ENCODE measurements at regions not wholly inside any gene's neighbourhood (a gene's known extent, or its start where the extent isn't known, plus 50 kb on each side); places are given as distances from the start of the nearest gene placed in this dataset.
"Not testable (repeated sequence)": the region's sequence is repeated elsewhere in the genome, so short reads cannot be mapped to it uniquely, and the experiment has no call there.

DNA sequence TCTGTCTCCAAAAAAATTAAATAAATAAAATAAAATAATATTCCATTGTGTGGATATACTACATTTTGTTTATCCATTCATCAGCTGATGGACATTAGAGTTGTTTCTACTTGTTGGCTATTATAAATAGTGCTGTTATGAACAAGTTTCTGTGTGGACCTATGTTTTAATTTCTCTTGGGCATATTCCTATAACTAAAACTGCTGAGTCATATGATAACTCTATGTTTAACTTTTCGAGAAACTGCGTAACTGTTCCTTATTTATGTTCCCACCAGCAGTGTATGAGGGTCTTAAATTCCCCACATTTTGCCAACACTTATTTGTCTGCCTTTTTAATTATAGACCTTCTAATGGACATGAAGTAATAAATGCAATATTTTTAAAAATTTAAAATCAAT, 80.0 kb upstream of the XIST start:
- no peak for DNase-seq (ENCODE audit: low spot score in 2 of 2)
- Mint-ChIP-seq H3K4me3 (no peak overlapping the region), H3K9me3 (no peaks in the 10 kb centered on the region), H3K27ac (no peak overlapping the region), H3K36me3 (no peaks in the 10 kb centered on the region), H3K27me3 (no peaks in the 10 kb centered on the region), H3K4me1 (no peaks in the 10 kb centered on the region)
- ATAC-seq (ENCODE audit: low read depth): no peak

GRCh38 chrX:73930300-73930699, 77.8 kb upstream of the XIST start:
- Mint-ChIP-seq H3K36me3 (no peaks in the 10 kb centered on the region), H3K27me3 (no peaks in the 10 kb centered on the region), H3K27ac (no peak overlapping the region), H3K4me3 (no peak overlapping the region), H3K4me1 (no peaks in the 10 kb centered on the region), H3K9me3 (no peaks in the 10 kb centered on the region)
- DNase-seq (ENCODE audit: low spot score in 2 of 2) (no peak), ATAC-seq (ENCODE audit: low read depth) (no peak)

GRCh38 chrX:73922856-73923455, 70.4 kb upstream of the XIST start:
- DNase-seq (ENCODE audit: low spot score in 2 of 2) (no peak), ATAC-seq (ENCODE audit: low read depth) (no peak)
- H3K27ac Mint-ChIP-seq: no peak overlapping the region
- H3K4me3 Mint-ChIP-seq: no peak overlapping the region
- H3K36me3 Mint-ChIP-seq: no peaks in the 10 kb centered on the region
- H3K27me3 Mint-ChIP-seq: no peaks in the 10 kb centered on the region
- no peaks in the 10 kb centered on the region for H3K9me3 Mint-ChIP-seq
- no peaks in the 10 kb centered on the region for H3K4me1 Mint-ChIP-seq

DNA sequence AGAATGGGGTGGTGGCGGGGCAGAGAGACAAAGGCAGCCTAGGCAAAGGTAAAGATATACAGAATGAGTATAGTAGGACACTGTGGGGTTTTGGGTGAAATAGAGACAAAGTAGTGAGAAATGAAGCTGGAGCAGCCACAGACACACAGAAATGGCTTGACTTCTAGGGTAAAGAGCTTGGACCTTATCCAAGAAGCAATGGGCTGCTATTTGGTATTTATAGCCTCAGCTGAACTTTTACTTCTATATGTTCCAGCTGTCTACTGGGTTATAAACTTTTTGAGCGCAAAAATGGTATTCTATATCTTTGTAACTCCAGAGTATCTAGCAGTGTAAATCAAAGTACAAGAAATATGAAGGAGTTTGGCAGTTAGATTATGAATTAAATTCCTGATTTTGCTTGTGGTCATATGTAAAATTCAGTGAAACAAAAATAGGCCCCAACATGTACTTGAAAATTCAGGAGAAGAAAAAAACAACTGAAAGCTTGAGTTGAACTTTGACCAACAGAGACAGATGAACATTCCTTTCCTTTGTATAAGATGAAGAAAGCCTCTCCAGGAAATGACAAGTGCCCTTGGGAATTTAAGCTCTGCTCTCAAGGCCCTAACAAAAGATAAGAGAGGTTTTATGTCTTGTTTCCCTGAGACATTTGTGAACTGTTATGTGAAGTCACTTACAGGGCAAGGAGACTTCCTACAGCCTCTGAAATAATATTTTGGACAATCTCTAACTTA, 64.6 kb upstream of the XIST start:
- H3K27ac Mint-ChIP-seq: no peak overlapping the region
- no peak for DNase-seq (ENCODE audit: low spot score in 2 of 2)

GRCh38 chrX:73916489-73916888, 64.0 kb upstream of the XIST start:
- H3K9me3 Mint-ChIP-seq: no peaks in the 10 kb centered on the region
- no peak overlapping the region for H3K27ac Mint-ChIP-seq
- H3K36me3 Mint-ChIP-seq: no peaks in the 10 kb centered on the region
- no peaks in the 10 kb centered on the region for H3K4me1 Mint-ChIP-seq
- DNase-seq (ENCODE audit: low spot score in 2 of 2) (no peak), ATAC-seq (ENCODE audit: low read depth) (no peak)
- peaks cover under 1% of the 10 kb centered on the region for H3K27me3 Mint-ChIP-seq
- H3K4me3 Mint-ChIP-seq: no peak overlapping the region

More for the DNA sequence above, 64.6 kb upstream of the XIST start:
- Mint-ChIP-seq H3K4me3 (no peak overlapping the region), H3K36me3 (no peaks in the 10 kb centered on the region), H3K27me3 (no peaks in the 10 kb centered on the region), H3K9me3 (no peaks in the 10 kb centered on the region), H3K4me1 (no peaks in the 10 kb centered on the region)
- ATAC-seq (ENCODE audit: low read depth): no peak

DNA sequence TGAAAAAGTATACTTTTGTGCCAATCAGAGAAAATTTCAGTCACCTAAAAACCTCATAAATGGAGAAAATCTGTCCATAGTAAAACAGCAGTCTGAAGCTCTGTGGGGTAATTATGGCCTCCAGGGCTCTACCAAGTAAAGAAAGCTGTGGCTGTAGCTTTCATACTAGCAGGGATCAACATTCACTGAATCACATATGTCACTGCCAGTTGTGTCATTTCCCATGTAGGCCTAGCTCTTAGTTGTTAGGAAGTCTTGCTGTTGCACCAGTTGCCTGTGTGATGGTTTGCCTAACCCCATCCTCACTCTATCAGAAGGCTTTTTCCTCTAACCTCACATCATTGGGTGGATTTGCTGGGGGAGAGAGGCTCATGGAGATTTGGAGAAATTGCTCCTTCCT, 62.3 kb upstream of the XIST start:
- H3K9me3 Mint-ChIP-seq; H3K27ac Mint-ChIP-seq; H3K36me3 Mint-ChIP-seq; H3K4me1 Mint-ChIP-seq; ATAC-seq (ENCODE audit: low read depth); DNase-seq (ENCODE audit: low spot score in 2 of 2); H3K4me3 Mint-ChIP-seq; H3K27me3 Mint-ChIP-seq: not testable (repeated sequence)

DNA sequence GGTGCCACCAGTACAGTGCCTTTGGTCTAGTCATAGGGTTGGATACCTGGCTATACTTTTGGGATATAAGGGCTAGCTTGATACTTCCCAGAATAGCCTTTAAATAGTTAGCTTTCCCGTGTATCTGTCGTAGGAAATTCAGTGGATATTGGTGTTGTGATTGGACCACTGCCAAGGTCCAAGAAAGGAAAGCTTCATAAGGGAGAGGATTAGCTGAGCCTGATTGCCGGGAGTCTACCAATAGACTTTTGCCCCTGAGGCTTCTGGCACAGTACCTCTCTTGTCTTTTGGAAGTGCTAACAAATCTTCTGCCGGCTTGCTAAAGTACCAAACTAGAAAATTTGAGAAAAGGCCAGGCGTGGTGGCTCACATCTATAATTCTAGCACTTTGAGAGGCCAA, 61.1 kb upstream of the XIST start:
- H3K9me3 Mint-ChIP-seq: no peaks in the 10 kb centered on the region
- H3K36me3 Mint-ChIP-seq: no peaks in the 10 kb centered on the region
- DNase-seq (ENCODE audit: low spot score in 2 of 2): no peak
- H3K4me3 Mint-ChIP-seq: no peak overlapping the region
- H3K4me1 Mint-ChIP-seq: no peaks in the 10 kb centered on the region
- no peak for ATAC-seq (ENCODE audit: low read depth)
- peaks cover 3% of the 10 kb centered on the region for H3K27me3 Mint-ChIP-seq
- H3K27ac Mint-ChIP-seq: no peak overlapping the region

DNA sequence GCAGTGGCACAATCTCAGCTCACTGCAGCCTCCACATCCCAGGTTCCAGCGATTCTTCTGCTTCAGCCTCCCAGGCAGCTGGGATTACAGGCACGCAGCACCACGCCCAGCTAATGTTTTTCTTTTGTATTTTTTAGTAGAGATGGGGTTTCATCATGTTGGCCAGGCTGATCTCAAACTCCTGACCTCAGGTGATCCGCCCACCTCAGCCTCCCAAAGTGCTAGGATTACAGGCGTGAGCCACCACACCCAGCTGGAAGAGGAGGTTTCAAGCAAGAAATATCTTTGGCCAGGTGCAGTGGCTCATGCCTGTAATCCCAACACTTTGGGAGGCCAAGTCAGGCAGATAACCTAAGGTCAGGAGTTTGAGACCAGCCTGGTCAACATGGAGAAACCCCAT, 59.4 kb upstream of the XIST start:
- not testable (repeated sequence) for H3K9me3 Mint-ChIP-seq; H3K36me3 Mint-ChIP-seq; H3K27me3 Mint-ChIP-seq; DNase-seq (ENCODE audit: low spot score in 2 of 2); H3K4me3 Mint-ChIP-seq; H3K4me1 Mint-ChIP-seq; ATAC-seq (ENCODE audit: low read depth); H3K27ac Mint-ChIP-seq

DNA sequence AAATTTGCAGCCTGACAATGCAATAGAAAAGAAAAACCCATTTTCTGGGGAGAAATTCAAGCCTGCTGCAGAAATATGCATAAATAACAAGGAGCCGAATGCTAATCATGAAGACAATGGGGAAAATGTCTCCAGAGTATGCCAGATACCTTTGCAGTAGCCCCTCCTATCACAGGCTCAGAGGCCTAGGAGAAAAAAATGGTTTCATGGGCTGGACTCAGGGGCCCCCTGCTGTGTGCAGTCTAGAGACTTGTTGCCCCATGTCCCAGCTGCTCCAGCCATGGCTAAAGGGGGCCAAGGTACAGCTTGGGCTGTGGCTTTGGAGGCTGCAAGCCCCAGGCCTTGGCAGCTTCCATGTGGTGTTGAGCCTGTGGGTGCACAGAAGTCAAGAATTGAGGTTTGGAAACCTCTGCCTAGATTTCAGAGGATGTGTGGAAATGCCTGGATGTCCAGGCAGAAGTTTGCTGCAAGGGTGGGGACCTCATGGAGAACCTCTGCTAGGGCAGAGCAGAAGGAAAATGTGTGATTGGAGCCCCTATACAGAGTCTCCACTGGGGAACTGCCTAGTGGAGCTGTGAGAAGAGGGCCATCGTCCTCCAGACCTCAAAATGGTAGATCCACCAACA, 53.3 kb upstream of the XIST start:
- not testable (repeated sequence) for ATAC-seq (ENCODE audit: low read depth); H3K4me3 Mint-ChIP-seq; DNase-seq (ENCODE audit: low spot score in 2 of 2); H3K27ac Mint-ChIP-seq; H3K27me3 Mint-ChIP-seq; H3K4me1 Mint-ChIP-seq; H3K9me3 Mint-ChIP-seq; H3K36me3 Mint-ChIP-seq

- Mint-ChIP-seq H3K9me3 (peaks cover 4% of the 10 kb centered on the region), H3K27ac (no peak overlapping the region), H3K36me3 (no peaks in the 10 kb centered on the region), H3K27me3 (no peaks in the 10 kb centered on the region), H3K4me3 (no peak overlapping the region), H3K4me1 (no peaks in the 10 kb centered on the region)
- ATAC-seq (ENCODE audit: low read depth) (no peak), DNase-seq (ENCODE audit: low spot score in 2 of 2) (no peak)
Observed at GRCh38 chrX:73903941-73904340, 51.4 kb upstream of the XIST start.

Data from memory B cell (primary cell).